ENCODE measurements at regions not wholly inside any gene's neighbourhood (a gene's known extent, or its start where the extent isn't known, plus 50 kb on each side); places are given as distances from the start of the nearest gene placed in this dataset.

GRCh38 chr7:15737601-15738000 is 51.1 kb upstream of the MEOX2 start:
- TF ChIP-seq CTCF (conservative IDR thresholded peaks at IDR 0.05; ENCODE audit: low read length) (no peak), EZH2phosphoT487 (IDR thresholded peaks at IDR 0.05; ENCODE audit: borderline replicate concordance) (no peak)
